ENCODE measurements at regions not wholly inside any gene's neighbourhood (a gene's known extent, or its start where the extent isn't known, plus 50 kb on each side); places are given as distances from the start of the nearest gene placed in this dataset.

GRCh38 chr3:89571707-89572106 is 464.3 kb downstream of the EPHA3 start:
- no peak for DNase-seq (ENCODE audit: low read depth in 1 of 2, low spot score in 1 of 2)
- Histone ChIP-seq H3K4me3 (replicated peaks; ENCODE audit: insufficient read depth, low read length) (no peak overlapping the region), H3K27me3 (ENCODE audit: insufficient read depth, poor library complexity, severe bottlenecking) (no peaks in the 10 kb centered on the region), H3K27ac (replicated peaks) (no peak overlapping the region)
- TF ChIP-seq SPI1 (IDR thresholded peaks at IDR 0.05; ENCODE audit: borderline replicate concordance, low read depth) (no peak), GABPA (IDR thresholded peaks at IDR 0.05; ENCODE audit: low read depth) (no peak)

GRCh38 chr3:89572261-89572660 is 464.8 kb downstream of the EPHA3 start:
- Histone ChIP-seq H3K27me3 (ENCODE audit: insufficient read depth, poor library complexity, severe bottlenecking) (no peaks in the 10 kb centered on the region), H3K4me3 (replicated peaks; ENCODE audit: insufficient read depth, low read length) (no peak overlapping the region), H3K27ac (replicated peaks) (no peak overlapping the region)
- no peak for TF ChIP-seq GABPA (IDR thresholded peaks at IDR 0.05; ENCODE audit: low read depth)
- no peak for TF ChIP-seq REST (IDR thresholded peaks at IDR 0.05; ENCODE audit: insufficient replicate concordance, low read depth)
- no peak for TF ChIP-seq POLR2AphosphoS5 (IDR thresholded peaks at IDR 0.05; ENCODE audit: low read depth)
- TF ChIP-seq CTCF (IDR thresholded peaks at IDR 0.05; ENCODE audit: insufficient read depth, low read length), result no peak
- TF ChIP-seq SPI1 (IDR thresholded peaks at IDR 0.05; ENCODE audit: borderline replicate concordance, low read depth), result no peak
- no peak for DNase-seq (ENCODE audit: low read depth in 1 of 2, low spot score in 1 of 2)

GRCh38 chr3:89576417-89576816 is 469.0 kb downstream of the EPHA3 start:
- no peaks in the 10 kb centered on the region for H3K27me3 ChIP-seq (ENCODE audit: insufficient read depth, poor library complexity, severe bottlenecking)
- no peak for TF ChIP-seq CTCF (IDR thresholded peaks at IDR 0.05; ENCODE audit: insufficient read depth, low read length)
- TF ChIP-seq GABPA (IDR thresholded peaks at IDR 0.05; ENCODE audit: low read depth), result no peak
- no peak for TF ChIP-seq SPI1 (IDR thresholded peaks at IDR 0.05; ENCODE audit: borderline replicate concordance, low read depth)
- no peak for TF ChIP-seq REST (IDR thresholded peaks at IDR 0.05; ENCODE audit: insufficient replicate concordance, low read depth)
- no peak for TF ChIP-seq POLR2AphosphoS5 (IDR thresholded peaks at IDR 0.05; ENCODE audit: low read depth)
- no peak overlapping the region for H3K4me3 ChIP-seq (replicated peaks; ENCODE audit: insufficient read depth, low read length)
- no peak overlapping the region for H3K27ac ChIP-seq (replicated peaks)
- no peak for DNase-seq (ENCODE audit: low read depth in 1 of 2, low spot score in 1 of 2)

- no peak overlapping the region for H3K4me3 ChIP-seq (replicated peaks; ENCODE audit: insufficient read depth, low read length)
- H3K27ac ChIP-seq (replicated peaks), result no peak overlapping the region
Measured at GRCh38 chr3:89577637-89578530, 470.5 kb downstream of the EPHA3 start.

More at GRCh38 chr3:89577637-89578530, 470.5 kb downstream of the EPHA3 start:
- TF ChIP-seq CTCF (IDR thresholded peaks at IDR 0.05; ENCODE audit: insufficient read depth, low read length), result no peak
- no peak for TF ChIP-seq POLR2AphosphoS5 (IDR thresholded peaks at IDR 0.05; ENCODE audit: low read depth)
- TF ChIP-seq REST (IDR thresholded peaks at IDR 0.05; ENCODE audit: insufficient replicate concordance, low read depth), result no peak
- no peak for TF ChIP-seq SPI1 (IDR thresholded peaks at IDR 0.05; ENCODE audit: borderline replicate concordance, low read depth)
- no peak for TF ChIP-seq GABPA (IDR thresholded peaks at IDR 0.05; ENCODE audit: low read depth)
- H3K27me3 ChIP-seq (ENCODE audit: insufficient read depth, poor library complexity, severe bottlenecking), result no peaks in the 10 kb centered on the region
- DNase-seq (ENCODE audit: low read depth in 1 of 2, low spot score in 1 of 2), result no peak
